ENCODE measurements at regions not wholly inside any gene's neighbourhood (a gene's known extent, or its start where the extent isn't known, plus 50 kb on each side); places are given as distances from the start of the nearest gene placed in this dataset.

- in situ Hi-C loops (cut with HindIII; ENCODE audit: low sequenced_read_pairs) = no loop called here
Measured at GRCh38 chr16:86037999-86038925, 139.3 kb downstream of the IRF8 start.

DNA sequence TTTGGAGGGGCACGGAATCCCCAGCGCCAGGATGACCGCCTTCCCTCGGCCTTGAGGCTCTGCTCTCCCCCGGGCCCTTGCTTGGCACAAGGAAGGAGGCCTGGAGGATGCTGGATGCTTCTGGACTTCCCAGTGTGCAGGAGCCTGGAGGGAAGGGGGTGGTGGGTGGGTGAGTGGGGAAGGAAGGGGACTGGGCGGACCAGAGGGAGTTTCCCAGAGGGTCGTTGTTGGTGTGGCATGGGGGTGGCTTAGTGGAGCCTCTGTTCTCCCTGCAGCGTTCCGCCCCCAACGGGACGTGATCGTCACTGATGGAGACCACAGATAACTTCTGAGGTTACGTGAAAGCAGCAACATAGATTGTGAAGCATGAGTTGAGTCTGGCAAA lies 140.0 kb downstream of the IRF8 start:
- in situ Hi-C loops (cut with HindIII; ENCODE audit: low sequenced_read_pairs) = no loop called here

GRCh38 chr16:86039606-86040005 lies 140.6 kb downstream of the IRF8 start:
- in situ Hi-C loops (cut with HindIII; ENCODE audit: low sequenced_read_pairs) = no loop called here

DNA sequence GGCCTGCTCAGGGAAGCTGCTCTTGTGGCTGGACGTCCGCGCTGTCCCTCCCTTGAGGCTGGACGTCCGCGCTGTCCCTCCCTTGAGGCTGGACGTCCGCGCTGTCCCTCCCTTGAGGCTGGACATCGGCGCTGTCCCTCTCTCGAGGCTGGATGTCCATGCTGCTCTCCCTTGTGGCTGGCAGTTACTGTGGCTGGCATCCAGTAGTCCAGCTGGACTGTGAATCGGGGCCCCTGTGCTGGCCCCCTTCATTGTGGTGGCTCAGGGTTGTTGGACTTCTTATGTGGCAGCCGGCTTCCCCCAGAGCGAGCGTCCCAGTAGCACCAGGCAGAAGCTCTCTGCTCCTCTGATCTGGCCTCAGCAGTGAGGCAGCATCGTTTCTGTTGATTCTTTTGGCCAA lies 141.5 kb downstream of the IRF8 start:
- in situ Hi-C loops (cut with HindIII; ENCODE audit: low sequenced_read_pairs) = no loop called here

- in situ Hi-C loops (cut with HindIII; ENCODE audit: low sequenced_read_pairs) = no loop called here
Measured at GRCh38 chr16:86041215-86041614, 142.3 kb downstream of the IRF8 start.

GRCh38 chr16:86041807-86042206 lies 142.8 kb downstream of the IRF8 start:
- in situ Hi-C loops (cut with HindIII; ENCODE audit: low sequenced_read_pairs) = no loop called here

- in situ Hi-C loops (cut with HindIII; ENCODE audit: low sequenced_read_pairs) = no loop called here
Measured at GRCh38 chr16:86042393-86042792, 143.4 kb downstream of the IRF8 start.

DNA sequence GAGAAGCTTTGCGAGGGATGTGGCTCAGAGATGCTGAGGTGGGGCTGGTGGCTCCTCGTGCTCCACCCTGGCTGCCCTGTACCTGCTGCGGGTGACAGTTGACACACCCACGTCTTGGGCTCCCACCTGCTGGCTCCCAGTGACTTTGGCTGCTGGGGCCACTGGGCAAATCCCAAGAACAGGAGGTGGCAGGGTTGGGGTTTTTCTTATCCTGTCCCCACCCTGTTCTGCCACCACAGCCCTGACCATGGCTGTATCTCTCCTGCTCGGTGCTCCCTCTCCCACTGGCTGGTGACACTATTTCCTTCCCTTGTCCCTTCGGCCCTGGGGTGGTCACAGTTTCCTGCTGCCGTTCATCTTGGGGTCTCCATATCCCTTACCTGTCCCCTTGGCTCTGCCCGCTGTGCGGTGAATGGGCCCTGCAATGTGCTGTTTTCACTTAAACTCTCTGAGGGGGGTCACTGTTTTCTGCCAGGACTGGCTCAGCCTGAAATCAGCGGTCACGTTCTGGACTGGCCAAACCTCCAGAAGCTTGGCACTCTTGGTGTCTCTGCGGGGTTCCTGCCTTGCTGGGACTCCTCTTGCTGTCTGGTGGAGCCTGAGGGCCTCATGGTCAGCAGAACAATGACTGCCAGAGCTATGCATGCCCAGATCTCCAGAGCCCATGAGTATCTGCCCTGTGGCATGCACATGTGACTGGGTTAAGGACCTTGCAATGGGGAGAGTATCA lies 144.2 kb downstream of the IRF8 start:
- in situ Hi-C loops (cut with HindIII; ENCODE audit: low sequenced_read_pairs) = no loop called here

DNA sequence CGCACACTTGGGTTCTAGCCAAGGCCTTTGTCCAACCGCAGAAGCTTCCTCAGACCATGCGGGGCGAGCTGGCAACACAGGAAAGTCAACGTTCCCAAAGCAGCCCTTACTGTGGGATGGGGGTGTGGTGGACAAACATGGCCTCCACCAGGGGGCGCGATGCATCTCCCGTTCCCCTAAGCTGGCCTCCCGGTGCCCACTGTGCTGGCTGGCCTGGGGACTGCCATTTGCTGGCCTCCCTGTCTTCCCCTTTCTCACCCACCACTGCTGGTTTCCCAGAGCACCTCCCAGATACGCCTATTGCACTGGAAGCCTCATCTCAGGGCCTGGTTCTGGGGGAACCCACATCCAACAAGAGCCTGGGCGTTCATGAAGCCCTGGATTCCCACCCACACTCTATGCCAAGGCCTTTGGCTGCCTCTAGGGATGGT lies 145.3 kb downstream of the IRF8 start:
- in situ Hi-C loops (cut with HindIII; ENCODE audit: low sequenced_read_pairs) = no loop called here

DNA sequence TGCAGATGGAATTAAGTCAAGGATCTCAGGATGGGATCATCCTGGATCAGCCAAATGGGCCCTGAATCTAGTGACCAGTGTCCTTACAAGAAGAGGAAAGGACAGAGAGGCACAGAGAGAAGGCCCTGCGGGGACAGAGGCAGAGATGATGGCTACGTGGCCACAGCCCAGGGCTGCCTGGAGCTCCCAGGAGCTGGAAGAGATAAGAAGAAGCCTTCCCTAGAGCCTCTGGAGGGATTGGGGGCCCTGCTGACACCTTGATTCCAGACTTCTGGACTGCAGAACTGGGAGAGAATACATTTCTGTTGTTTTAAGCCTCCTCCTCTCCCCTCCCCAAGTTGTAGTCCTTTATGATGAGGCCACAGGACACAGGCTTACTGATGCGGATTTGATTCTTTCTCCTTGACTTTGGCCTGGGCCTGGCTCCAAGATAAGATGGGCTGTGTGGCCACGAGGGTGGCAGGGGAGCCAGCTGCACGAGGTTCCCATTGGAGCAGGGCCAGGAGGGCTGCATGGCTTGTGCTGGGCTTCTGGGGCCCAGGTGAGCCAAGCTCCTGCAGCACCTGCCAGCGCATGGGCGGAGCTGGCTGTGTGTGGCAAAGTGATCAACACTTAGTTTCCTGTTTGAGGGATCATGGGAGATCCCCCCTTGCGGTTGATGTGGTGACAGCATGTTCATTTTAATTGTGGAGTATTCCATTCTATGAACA lies 146.1 kb downstream of the IRF8 start:
- in situ Hi-C loops (cut with HindIII; ENCODE audit: low sequenced_read_pairs) = no loop called here

DNA sequence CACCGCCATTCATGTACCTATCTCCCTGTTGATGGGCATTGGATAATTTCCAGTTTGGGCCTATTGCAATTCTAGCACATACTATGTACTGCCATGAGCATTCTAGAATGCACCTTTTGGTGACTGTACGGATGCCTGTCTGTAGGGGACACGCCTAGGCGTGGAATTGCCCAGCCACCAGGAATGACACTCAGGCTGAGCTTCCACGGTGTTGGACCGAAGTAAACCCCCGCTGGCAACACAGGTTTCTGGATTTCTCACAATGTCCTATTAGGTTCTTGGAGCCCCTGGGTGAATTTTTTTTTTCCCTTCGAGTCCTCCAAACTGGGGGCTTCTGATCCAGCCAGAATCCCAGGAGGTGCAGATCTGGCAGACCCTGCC lies 146.6 kb downstream of the IRF8 start:
- in situ Hi-C loops (cut with HindIII; ENCODE audit: low sequenced_read_pairs) = no loop called here

DNA sequence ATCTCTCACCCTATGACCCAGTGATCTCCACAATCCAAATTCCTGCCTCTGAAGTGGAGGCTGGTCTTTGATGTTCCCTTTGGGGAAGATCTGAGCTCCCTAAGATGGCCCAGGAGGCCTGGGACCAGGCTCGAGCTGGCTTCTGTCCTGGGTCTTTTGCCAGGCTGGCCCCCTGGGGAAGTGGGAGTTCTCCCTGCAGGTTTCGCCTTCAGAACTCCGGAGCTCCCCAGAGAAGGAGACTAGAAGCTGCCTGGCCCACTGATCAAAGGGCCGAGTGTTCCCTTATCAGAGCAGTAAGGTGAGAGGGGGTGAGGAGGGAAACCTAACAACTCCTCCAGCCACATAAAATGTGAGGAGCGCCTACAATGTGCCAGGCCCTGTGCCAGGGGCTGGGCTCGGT lies 147.1 kb downstream of the IRF8 start:
- in situ Hi-C loops (cut with HindIII; ENCODE audit: low sequenced_read_pairs) = no loop called here

- in situ Hi-C loops (cut with HindIII; ENCODE audit: low sequenced_read_pairs) = no loop called here
Measured at GRCh38 chr16:86046667-86047270, 147.8 kb downstream of the IRF8 start.

GRCh38 chr16:86048221-86048620 lies 149.3 kb downstream of the IRF8 start:
- in situ Hi-C loops (cut with HindIII; ENCODE audit: low sequenced_read_pairs) = no loop called here

DNA sequence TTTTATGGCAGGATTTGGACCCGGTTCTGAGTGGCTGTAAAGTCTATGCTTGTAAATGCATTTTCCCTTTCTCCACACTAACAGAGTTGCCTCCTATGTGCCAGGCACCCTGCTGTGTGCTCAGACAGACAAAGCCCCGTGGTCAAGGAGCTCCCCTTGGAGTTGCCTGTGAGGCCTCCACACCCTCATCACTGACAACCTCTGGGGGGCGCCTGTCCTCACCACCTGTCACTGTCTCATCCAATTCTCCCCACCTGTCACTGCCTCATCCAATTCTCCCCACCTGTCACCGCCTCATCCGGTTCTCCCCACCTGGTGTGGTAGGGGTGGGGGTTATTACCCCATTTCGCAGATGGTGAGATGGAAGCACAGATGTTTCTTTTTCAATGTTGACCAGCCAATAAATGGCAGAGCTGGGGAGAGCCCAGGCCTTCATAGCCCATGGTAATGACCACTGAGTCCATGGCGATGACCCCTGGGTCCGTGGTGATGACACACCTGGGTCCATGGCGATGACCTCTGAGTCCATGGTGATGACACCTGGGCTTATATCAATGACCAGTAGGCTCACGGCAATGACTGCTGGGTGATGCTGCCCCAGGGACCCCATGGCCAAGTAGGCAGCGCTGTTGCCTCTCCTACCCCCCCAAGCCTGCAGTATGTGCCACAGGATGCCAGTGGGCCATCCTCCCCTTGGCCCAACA lies 150.1 kb downstream of the IRF8 start:
- in situ Hi-C loops (cut with HindIII; ENCODE audit: low sequenced_read_pairs) = no loop called here

DNA sequence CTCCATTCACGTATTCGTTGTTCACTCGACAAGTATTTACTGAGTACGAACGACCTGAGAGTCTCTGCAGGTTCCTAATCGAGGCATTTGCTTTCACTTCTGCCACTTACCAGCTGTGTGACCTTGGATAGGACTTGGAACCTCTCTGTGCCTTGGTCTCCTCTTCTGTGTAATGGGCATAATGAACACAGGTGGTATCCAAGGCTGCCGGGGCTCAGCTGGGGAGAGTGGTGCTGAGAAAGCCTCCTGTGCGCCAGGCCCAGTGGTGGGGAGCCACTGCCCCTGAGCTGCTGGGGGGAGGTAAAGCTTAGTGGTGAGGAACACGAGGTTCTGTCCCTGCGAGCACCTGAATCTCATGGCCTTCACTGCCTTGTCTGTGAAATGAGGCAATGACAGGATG lies 150.7 kb downstream of the IRF8 start:
- in situ Hi-C loops (cut with HindIII; ENCODE audit: low sequenced_read_pairs) = no loop called here

GRCh38 chr16:86050111-86050510 lies 151.1 kb downstream of the IRF8 start:
- in situ Hi-C loops (cut with HindIII; ENCODE audit: low sequenced_read_pairs) = no loop called here

- in situ Hi-C loops (cut with HindIII; ENCODE audit: low sequenced_read_pairs) = no loop called here
Measured at GRCh38 chr16:86050591-86051367, 151.8 kb downstream of the IRF8 start.

DNA sequence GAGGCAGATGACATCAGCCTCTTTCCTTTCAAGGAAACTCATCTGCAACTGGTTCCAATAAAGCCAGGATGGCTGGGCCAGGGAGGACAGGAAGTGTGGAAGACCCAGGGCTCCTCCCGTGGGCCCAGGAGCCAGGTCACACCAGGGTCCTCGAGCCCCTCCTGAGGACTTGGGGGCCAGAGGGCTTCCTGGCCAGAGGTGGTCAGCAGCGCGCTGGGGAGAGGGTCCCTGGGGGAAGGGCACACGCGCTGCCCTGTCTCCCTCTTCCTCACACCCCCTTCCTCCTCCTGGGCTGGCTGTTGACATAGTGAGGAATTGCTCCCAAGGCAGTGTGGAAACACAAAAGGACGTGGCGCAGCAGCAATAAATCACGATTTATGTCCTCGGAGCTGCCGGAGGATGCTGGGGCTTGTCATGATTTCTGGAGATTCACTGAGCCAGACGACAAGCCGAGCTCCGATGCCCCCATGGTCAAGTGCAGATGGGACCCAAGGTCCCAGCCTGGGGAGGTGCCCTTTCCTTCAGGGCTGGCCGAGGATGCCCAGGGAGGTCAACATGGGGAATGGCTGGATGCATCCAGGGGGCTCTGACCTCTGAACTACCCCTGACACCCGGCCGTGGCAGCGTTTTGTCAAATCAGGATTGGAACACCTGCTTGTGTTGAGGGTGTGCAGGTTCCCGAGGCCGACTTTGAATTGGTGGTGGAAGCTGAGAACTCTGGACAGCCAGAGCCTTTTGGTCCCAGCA lies 152.6 kb downstream of the IRF8 start:
- in situ Hi-C loops (cut with HindIII; ENCODE audit: low sequenced_read_pairs) = no loop called here

Data from DLD1 (cell line).